Ascending aorta (tissue), 2 donors: ENCODE measurements at regions not wholly inside any gene's neighbourhood (a gene's known extent, or its start where the extent isn't known, plus 50 kb on each side); places are given as distances from the start of the nearest gene placed in this dataset.

Source experiments
- DNase-seq, 2 donors: peaks; one replicate each; pipeline ENCODE4 v3.0.0-alpha.2; 2019; ENCODE audit warnings: low spot score in 2 of 2
- H3K27ac ChIP-seq, 2 donors: fragments of 200-600 bp; sonication (generic); one replicate each; pipeline ENCODE4 v1.5.1; 2016 to 2017; ENCODE audit warnings: mild to moderate bottlenecking in 1 of 2
- H3K27me3 ChIP-seq: fragments of 200-600 bp; sonication (generic); one replicate; pipeline ENCODE4 v1.5.1; 2017
- H3K36me3 ChIP-seq, 2 donors: fragments of 200-600 bp; sonication (generic); one replicate each; pipeline ENCODE4 v1.5.1; 2016
- H3K4me1 ChIP-seq, 2 donors: fragments of 200-600 bp; sonication (generic); one replicate each; pipeline ENCODE4 v1.5.1; 2016 to 2017; ENCODE audit warnings: mild to moderate bottlenecking in 1 of 2
- H3K4me3 ChIP-seq, 2 donors: fragments of 200-600 bp; sonication (generic); one replicate each; pipeline ENCODE4 v1.5.1; 2016 to 2017; ENCODE audit warnings: mild to moderate bottlenecking in 1 of 2
- H3K9me3 ChIP-seq, 2 donors: fragments of 200-600 bp; sonication (generic); one replicate each; pipeline ENCODE4 v1.5.1; 2016
- intact Hi-C: fragments of 100-400 bp; cut with DNase I; formaldehyde crosslinking; loops from one replicate; pipeline ENCODE4 v1.15.1; 2023
- TF ChIP-seq, protein P1 (sequence below), 3 experiments: fragments of 200-600 bp in 2 of 3; fragments of 450-650 bp in 1 of 3; sonication (generic) in 2 of 3; IDR thresholded peaks; one replicate each; pipeline ENCODE4 v1.5.1; 2016 to 2019; ENCODE audit warnings: antibody characterized with exemption in 3 of 3, mild to moderate bottlenecking in 1 of 3, moderate library complexity in 1 of 3

DNA sequence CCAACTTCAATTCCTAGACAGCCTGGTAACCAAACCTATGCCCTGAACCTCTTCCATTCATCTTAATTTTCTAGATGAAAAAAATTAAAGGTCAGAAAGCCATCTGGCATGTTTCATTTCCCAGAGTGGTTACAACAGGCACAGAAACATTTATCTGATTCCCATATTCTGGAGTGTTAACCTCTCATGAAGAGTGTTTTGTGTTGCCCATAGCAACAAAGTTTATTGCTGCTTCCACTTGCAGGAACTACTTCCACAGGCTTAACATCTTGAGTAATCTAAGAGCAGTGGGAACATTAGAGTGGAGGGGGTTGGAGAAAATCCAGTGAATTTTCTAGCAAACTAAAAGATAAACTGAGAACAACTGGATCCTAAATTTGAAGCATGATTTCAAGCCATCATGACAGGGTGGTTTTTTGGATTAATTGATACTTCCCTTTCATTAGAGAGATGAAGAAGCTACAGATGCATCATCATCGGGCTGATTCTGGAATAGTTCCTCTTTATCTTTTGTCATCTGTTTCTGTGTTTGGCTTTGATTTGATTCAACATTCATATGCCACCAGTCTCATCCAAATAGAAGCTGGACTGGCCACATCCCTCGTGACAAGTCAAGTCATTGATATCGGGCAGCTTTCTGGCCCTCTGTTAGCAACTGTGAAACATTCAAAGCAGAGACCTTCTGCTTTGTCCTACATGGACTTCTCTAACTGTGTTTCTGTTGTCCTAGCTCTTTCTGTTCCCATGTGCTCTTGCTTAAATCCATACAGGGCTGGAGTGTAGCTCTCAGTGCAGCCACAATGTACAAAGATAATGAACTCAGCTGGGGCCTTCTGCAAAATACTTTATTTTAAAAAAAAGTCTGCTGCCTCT is 167.3 kb downstream of the MID1IP1 start:
- no peak overlapping the region for H3K4me3 ChIP-seq
- DNase-seq: no peak
- no peak overlapping the region for H3K27ac ChIP-seq
- no peaks in the 10 kb centered on the region for H3K4me1 ChIP-seq
- H3K36me3 ChIP-seq: no peaks in the 10 kb centered on the region
- no peaks in the 10 kb centered on the region for H3K27me3 ChIP-seq
- TF ChIP-seq, protein P1, sequence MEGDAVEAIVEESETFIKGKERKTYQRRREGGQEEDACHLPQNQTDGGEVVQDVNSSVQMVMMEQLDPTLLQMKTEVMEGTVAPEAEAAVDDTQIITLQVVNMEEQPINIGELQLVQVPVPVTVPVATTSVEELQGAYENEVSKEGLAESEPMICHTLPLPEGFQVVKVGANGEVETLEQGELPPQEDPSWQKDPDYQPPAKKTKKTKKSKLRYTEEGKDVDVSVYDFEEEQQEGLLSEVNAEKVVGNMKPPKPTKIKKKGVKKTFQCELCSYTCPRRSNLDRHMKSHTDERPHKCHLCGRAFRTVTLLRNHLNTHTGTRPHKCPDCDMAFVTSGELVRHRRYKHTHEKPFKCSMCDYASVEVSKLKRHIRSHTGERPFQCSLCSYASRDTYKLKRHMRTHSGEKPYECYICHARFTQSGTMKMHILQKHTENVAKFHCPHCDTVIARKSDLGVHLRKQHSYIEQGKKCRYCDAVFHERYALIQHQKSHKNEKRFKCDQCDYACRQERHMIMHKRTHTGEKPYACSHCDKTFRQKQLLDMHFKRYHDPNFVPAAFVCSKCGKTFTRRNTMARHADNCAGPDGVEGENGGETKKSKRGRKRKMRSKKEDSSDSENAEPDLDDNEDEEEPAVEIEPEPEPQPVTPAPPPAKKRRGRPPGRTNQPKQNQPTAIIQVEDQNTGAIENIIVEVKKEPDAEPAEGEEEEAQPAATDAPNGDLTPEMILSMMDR (IDR thresholded peaks at IDR 0.05): no peak
- intact Hi-C loops: no loop called here
- H3K9me3 ChIP-seq: no peaks in the 10 kb centered on the region

DNA sequence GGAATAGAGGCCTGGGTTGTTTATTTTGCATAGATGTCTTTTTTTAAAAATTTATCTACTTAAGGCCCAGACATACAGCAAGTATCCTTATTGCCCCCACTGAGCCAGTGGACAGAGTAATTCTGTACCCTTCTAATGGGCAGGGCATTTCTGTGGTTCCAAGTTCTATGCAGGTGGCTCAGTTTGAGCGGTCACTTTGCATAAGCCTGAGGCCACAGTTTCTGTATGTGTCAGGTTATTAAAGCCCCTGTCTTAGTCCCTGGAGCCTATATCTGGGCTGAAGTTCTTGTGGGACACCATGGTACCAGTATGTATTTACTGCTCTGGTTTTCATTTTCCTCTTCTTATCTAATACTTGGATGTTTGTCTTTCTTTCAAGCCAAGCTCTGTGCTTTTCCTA is 168.8 kb downstream of the MID1IP1 start:
- Histone ChIP-seq H3K36me3 (no peaks in the 10 kb centered on the region), H3K4me1 (no peaks in the 10 kb centered on the region), H3K4me3 (no peak overlapping the region), H3K27me3 (no peaks in the 10 kb centered on the region), H3K27ac (no peak overlapping the region), H3K9me3 (no peaks in the 10 kb centered on the region)
- no peak for DNase-seq
- intact Hi-C loops: no loop called here
- TF ChIP-seq, protein P1 (IDR thresholded peaks at IDR 0.05): no peak

DNA sequence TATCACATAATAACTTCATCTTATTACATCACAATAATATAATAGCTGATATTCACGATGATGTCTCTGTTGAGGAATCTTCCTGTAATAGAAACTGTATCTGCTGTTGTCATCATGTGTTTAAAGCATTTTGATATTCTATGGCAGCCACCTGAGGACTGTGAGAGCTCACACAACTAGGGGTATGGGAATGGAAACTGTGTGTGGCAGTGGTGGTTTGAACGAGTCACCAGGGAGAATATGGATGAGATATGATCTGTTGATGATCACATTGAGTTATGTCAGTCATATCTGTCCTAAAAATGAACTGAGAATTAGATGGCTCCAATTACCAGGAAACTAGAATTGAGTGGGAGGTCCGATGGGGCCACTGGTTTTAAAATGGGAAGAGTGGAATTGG is 169.6 kb downstream of the MID1IP1 start:
- DNase-seq: no peak
- Histone ChIP-seq H3K9me3 (no peaks in the 10 kb centered on the region), H3K4me3 (no peak overlapping the region), H3K4me1 (no peaks in the 10 kb centered on the region), H3K27ac (no peak overlapping the region), H3K27me3 (no peaks in the 10 kb centered on the region), H3K36me3 (no peaks in the 10 kb centered on the region)
- TF ChIP-seq, protein P1 (IDR thresholded peaks at IDR 0.05): no peak
- intact Hi-C loops: no loop called here

- Histone ChIP-seq H3K36me3 (no peaks in the 10 kb centered on the region), H3K4me3 (no peak overlapping the region), H3K9me3 (no peaks in the 10 kb centered on the region), H3K27me3 (no peaks in the 10 kb centered on the region), H3K27ac (no peak overlapping the region), H3K4me1 (no peaks in the 10 kb centered on the region)
- intact Hi-C loops: no loop called here
- DNase-seq: no peak
- TF ChIP-seq, protein P1 (IDR thresholded peaks at IDR 0.05): no peak
Measured at GRCh38 chrX:38973322-38973721, 172.1 kb downstream of the MID1IP1 start.

GRCh38 chrX:38974542-38974941 is 173.3 kb downstream of the MID1IP1 start:
- H3K4me3 ChIP-seq: no peak overlapping the region
- intact Hi-C loops: no loop called here
- TF ChIP-seq, protein P1 (IDR thresholded peaks at IDR 0.05): no peak
- no peaks in the 10 kb centered on the region for H3K4me1 ChIP-seq
- H3K9me3 ChIP-seq: no peaks in the 10 kb centered on the region
- H3K36me3 ChIP-seq: no peaks in the 10 kb centered on the region
- no peak overlapping the region for H3K27ac ChIP-seq
- no peaks in the 10 kb centered on the region for H3K27me3 ChIP-seq
- DNase-seq: no peak
